DOHH2 (cell line): ENCODE measurements at regions not wholly inside any gene's neighbourhood (a gene's known extent, or its start where the extent isn't known, plus 50 kb on each side); places are given as distances from the start of the nearest gene placed in this dataset.

ENCODE experiments used
- H3F3A ChIP-seq: fragments of 200-600 bp; sonication (generic), shearing (Covaris generic); 2 replicates; pipeline ENCODE4 v1.6.0; 2016; ENCODE audit warnings: antibody characterized with exemption, mild to moderate bottlenecking; ENCODE audit not compliant: control insufficient read depth, insufficient read depth
- H3K27ac ChIP-seq: fragments of 200-600 bp; sonication (generic); 2 replicates; pipeline ENCODE4 v1.5.1; 2014; ENCODE audit warnings: low read depth, mild to moderate bottlenecking, low read length, moderate library complexity
- H3K27me3 ChIP-seq: fragments of 200-600 bp; sonication (generic); 2 replicates; pipeline ENCODE4 v1.6.1; 2014; ENCODE audit warnings: mild to moderate bottlenecking, low read length, mixed read lengths; ENCODE audit not compliant: control insufficient read depth
- H3K36me3 ChIP-seq: fragments of 200-600 bp; sonication (generic); 2 replicates; pipeline ENCODE4 v1.6.1; 2014; ENCODE audit warnings: mild to moderate bottlenecking, low read length, moderate library complexity, mixed read lengths; ENCODE audit not compliant: control insufficient read depth
- H3K4me1 ChIP-seq: fragments of 200-600 bp; sonication (generic); 2 replicates; pipeline ENCODE4 v1.6.1; 2014; ENCODE audit warnings: mild to moderate bottlenecking, low read length, mixed read lengths; ENCODE audit not compliant: control insufficient read depth
- H3K4me2 ChIP-seq: fragments of 200-600 bp; sonication (generic); 2 replicates; pipeline ENCODE4 v1.6.0; 2014; ENCODE audit warnings: mild to moderate bottlenecking, low read length, moderate library complexity
- H3K4me3 ChIP-seq: fragments of 200-600 bp; sonication (generic); 2 replicates; pipeline ENCODE4 v1.5.1; 2014; ENCODE audit warnings: mild to moderate bottlenecking, low read length, mixed read lengths
- H3K79me2 ChIP-seq: fragments of 200-600 bp; sonication (generic); 2 replicates; pipeline ENCODE4 v1.6.1; 2014; ENCODE audit warnings: mild to moderate bottlenecking, low read length, mixed read lengths; ENCODE audit not compliant: control insufficient read depth
- H3K9me2 ChIP-seq: fragments of 200-600 bp; sonication (generic); replicated peaks from 2 replicates; pipeline ENCODE4 v1.6.1; 2014; ENCODE audit warnings: mild to moderate bottlenecking, low read length, mixed read lengths; ENCODE audit not compliant: control insufficient read depth
- H3K9me3 ChIP-seq: fragments of 200-600 bp; sonication (generic); 2 replicates; pipeline ENCODE4 v1.6.1; 2014; ENCODE audit warnings: antibody characterized with exemption, low read length, mixed read lengths; ENCODE audit not compliant: control insufficient read depth, insufficient read depth
- H4K20me1 ChIP-seq: fragments of 200-600 bp; sonication (generic); 2 replicates; pipeline ENCODE4 v1.6.0; 2014; ENCODE audit warnings: low read depth, mild to moderate bottlenecking, antibody characterized with exemption, low read length, moderate library complexity; ENCODE audit not compliant: control insufficient read depth, insufficient read depth
- EZH2phosphoT487 ChIP-seq: fragments of 200-600 bp; sonication (generic); IDR thresholded peaks from 2 replicates; pipeline ENCODE4 v1.6.1; 2017; ENCODE audit warnings: borderline replicate concordance, mild to moderate bottlenecking, antibody characterized with exemption, low read length, moderate library complexity, mixed read lengths
- TF ChIP-seq, protein P1 (sequence below): fragments of 200-600 bp; sonication (generic); IDR thresholded peaks from one replicate; pipeline ENCODE4 v1.5.1; 2014; ENCODE audit warnings: antibody characterized with exemption, mild to moderate bottlenecking, low read depth, low read length; ENCODE audit not compliant: poor library complexity, severe bottlenecking

DNA sequence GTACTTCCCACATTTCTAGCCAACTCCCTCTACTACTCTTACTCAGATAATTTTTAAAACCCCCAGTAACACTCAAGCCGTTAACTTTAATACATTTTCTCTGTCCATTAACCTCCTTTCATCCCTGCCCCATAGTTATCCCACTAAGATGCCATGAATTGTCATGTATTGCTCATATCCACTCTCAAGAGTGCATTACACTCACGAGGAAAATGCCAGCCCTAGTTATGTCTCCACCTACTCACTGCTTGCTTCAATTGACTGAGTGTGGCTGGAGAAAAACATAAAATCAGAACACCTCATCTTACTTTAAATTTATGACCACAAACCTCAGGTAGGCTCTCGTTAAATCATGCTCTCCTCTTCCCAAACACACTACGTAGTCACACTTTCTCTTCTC lies 324.1 kb upstream of the NPSR1 start:
- Histone ChIP-seq H3K4me2 (no peak overlapping the region), H3K27me3 (no peaks in the 10 kb centered on the region), H3K4me3 (no peak overlapping the region)

DNA sequence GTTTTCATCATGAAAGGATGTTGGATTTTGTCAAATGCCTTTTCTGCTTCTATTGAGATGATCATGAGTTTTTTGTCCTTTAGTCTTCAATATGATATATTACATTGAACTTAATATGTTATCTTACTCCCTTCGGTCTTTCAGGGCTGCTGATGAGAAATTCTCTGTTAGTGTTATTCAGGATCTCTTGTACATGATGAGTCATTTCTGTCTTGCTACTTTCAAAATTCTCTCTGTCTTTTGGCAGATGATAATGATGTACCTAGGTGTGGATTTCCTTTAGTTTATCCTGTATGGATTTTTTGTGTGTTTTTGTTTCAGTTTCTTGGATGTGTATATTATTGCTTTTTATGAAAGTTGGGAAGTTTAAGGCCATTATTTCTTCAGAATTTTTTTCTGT lies 320.9 kb upstream of the NPSR1 start:
- H3K9me2 ChIP-seq: no peaks in the 10 kb centered on the region
- H3K4me1 ChIP-seq: no peaks in the 10 kb centered on the region
- H3K27ac ChIP-seq: no peak overlapping the region
- no peaks in the 10 kb centered on the region for H4K20me1 ChIP-seq
- no peak overlapping the region for H3K4me3 ChIP-seq
- H3K36me3 ChIP-seq: no peaks in the 10 kb centered on the region
- H3K79me2 ChIP-seq: no peaks in the 10 kb centered on the region
- no peaks in the 10 kb centered on the region for H3F3A ChIP-seq
- H3K4me2 ChIP-seq: no peak overlapping the region
- TF ChIP-seq, protein P1, sequence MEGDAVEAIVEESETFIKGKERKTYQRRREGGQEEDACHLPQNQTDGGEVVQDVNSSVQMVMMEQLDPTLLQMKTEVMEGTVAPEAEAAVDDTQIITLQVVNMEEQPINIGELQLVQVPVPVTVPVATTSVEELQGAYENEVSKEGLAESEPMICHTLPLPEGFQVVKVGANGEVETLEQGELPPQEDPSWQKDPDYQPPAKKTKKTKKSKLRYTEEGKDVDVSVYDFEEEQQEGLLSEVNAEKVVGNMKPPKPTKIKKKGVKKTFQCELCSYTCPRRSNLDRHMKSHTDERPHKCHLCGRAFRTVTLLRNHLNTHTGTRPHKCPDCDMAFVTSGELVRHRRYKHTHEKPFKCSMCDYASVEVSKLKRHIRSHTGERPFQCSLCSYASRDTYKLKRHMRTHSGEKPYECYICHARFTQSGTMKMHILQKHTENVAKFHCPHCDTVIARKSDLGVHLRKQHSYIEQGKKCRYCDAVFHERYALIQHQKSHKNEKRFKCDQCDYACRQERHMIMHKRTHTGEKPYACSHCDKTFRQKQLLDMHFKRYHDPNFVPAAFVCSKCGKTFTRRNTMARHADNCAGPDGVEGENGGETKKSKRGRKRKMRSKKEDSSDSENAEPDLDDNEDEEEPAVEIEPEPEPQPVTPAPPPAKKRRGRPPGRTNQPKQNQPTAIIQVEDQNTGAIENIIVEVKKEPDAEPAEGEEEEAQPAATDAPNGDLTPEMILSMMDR: no peak
- TF ChIP-seq EZH2phosphoT487: no peak
- no peaks in the 10 kb centered on the region for H3K27me3 ChIP-seq
- no peaks in the 10 kb centered on the region for H3K9me3 ChIP-seq

More for the DNA sequence above, 324.1 kb upstream of the NPSR1 start:
- H3K9me3 ChIP-seq: no peaks in the 10 kb centered on the region
- H3K27ac ChIP-seq: no peak overlapping the region
- no peaks in the 10 kb centered on the region for H3K36me3 ChIP-seq
- TF ChIP-seq, protein P1: no peak
- TF ChIP-seq EZH2phosphoT487: no peak
- no peaks in the 10 kb centered on the region for H4K20me1 ChIP-seq
- no peaks in the 10 kb centered on the region for H3F3A ChIP-seq
- H3K79me2 ChIP-seq: no peaks in the 10 kb centered on the region
- no peaks in the 10 kb centered on the region for H3K4me1 ChIP-seq
- H3K9me2 ChIP-seq: no peaks in the 10 kb centered on the region

DNA sequence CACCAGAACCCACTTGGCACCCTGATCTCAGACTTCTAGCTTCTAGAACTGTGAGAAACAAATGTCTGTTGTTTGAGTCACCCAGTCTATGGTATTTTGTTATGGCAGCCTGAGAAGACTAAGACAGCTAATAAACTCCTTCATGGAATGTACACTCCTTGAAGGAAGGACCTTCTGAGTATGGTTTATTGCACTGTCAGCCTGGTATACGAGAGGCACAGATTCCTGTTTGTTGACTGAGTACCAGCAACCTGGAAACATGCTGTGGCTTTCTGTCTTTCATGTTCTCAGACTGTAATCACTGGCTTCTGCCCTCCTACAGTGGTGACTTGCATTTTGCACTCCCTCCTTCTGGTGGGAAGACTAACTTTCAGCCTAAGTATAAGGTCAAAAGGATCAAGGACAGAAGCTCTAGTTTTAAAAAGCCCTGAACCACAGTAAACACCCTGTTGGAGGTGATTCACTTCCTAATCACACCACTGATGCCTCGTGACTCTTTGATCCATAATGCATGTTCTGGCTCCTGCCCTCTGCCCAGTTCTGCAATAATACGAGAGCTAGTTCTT lies 319.0 kb upstream of the NPSR1 start:
- no peaks in the 10 kb centered on the region for H3K36me3 ChIP-seq
- H3K27me3 ChIP-seq: no peaks in the 10 kb centered on the region
- H3K4me1 ChIP-seq: no peaks in the 10 kb centered on the region
- H3K4me2 ChIP-seq: no peak overlapping the region
- TF ChIP-seq EZH2phosphoT487: no peak
- TF ChIP-seq, protein P1: no peak
- H3K27ac ChIP-seq: no peak overlapping the region
- H3K9me3 ChIP-seq: no peaks in the 10 kb centered on the region
- H3K79me2 ChIP-seq: no peaks in the 10 kb centered on the region
- no peak overlapping the region for H3K4me3 ChIP-seq
- H4K20me1 ChIP-seq: no peaks in the 10 kb centered on the region
- no peaks in the 10 kb centered on the region for H3K9me2 ChIP-seq
- no peaks in the 10 kb centered on the region for H3F3A ChIP-seq
